Neural cell (in vitro differentiated cells): ENCODE measurements at regions not wholly inside any gene's neighbourhood (a gene's known extent, or its start where the extent isn't known, plus 50 kb on each side); places are given as distances from the start of the nearest gene placed in this dataset.

Source experiments
- EP300 ChIP-seq: fragments of 450-650 bp; conservative IDR thresholded peaks from 2 replicates; pipeline ENCODE4 v1.6.1; 2014; ENCODE audit warnings: antibody characterized with exemption, mild to moderate bottlenecking, moderate library complexity; ENCODE audit not compliant: poor library complexity, severe bottlenecking
- EZH2 ChIP-seq: fragments of 200-600, 300-800 bp; shearing (Covaris generic), sonication (generic); IDR thresholded peaks from 2 replicates; pipeline ENCODE4 v1.6.1; 2014; ENCODE audit warnings: antibody characterized with exemption, low read length, borderline replicate concordance, mild to moderate bottlenecking; ENCODE audit not compliant: insufficient read depth, poor library complexity, severe bottlenecking
- POLR2AphosphoS5 ChIP-seq: IDR thresholded peaks from 2 replicates; pipeline ENCODE4 v1.6.1; 2012
- RAD21 ChIP-seq: fragments of 450-650 bp; conservative IDR thresholded peaks from 2 replicates; pipeline ENCODE4 v1.6.1; 2014; ENCODE audit warnings: antibody characterized with exemption, mild to moderate bottlenecking, moderate library complexity
- TF ChIP-seq, protein P1 (sequence below): fragments of 450-650 bp; IDR thresholded peaks from 2 replicates; pipeline ENCODE4 v1.5.1; 2014; ENCODE audit warnings: antibody characterized with exemption, mild to moderate bottlenecking, moderate library complexity; ENCODE audit not compliant: poor library complexity, severe bottlenecking

DNA sequence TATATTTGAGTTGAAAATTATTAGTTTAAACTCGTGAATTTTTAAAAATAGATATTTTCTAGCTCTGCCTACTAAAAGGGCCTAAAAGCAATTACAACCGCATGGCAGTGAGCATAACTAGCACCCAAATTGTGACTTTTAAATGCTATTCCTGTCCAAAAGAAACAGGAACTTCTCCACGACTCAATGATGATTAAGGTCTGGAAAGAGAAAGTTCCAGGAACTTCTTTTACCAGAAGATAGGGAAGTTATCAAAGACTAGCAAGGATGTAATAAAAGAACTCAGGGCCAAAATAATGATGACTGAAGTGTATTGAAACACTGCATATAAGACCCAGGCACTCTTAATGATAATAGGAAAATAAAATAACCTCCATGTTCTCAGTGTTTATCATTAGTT is 313.0 kb downstream of the PLPP3 start:
- TF ChIP-seq RAD21 (no peak), EZH2 (no peak), EP300 (no peak), POLR2AphosphoS5 (no peak)
- TF ChIP-seq, protein P1, sequence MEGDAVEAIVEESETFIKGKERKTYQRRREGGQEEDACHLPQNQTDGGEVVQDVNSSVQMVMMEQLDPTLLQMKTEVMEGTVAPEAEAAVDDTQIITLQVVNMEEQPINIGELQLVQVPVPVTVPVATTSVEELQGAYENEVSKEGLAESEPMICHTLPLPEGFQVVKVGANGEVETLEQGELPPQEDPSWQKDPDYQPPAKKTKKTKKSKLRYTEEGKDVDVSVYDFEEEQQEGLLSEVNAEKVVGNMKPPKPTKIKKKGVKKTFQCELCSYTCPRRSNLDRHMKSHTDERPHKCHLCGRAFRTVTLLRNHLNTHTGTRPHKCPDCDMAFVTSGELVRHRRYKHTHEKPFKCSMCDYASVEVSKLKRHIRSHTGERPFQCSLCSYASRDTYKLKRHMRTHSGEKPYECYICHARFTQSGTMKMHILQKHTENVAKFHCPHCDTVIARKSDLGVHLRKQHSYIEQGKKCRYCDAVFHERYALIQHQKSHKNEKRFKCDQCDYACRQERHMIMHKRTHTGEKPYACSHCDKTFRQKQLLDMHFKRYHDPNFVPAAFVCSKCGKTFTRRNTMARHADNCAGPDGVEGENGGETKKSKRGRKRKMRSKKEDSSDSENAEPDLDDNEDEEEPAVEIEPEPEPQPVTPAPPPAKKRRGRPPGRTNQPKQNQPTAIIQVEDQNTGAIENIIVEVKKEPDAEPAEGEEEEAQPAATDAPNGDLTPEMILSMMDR, result no peak
